Right cardiac atrium (tissue), 5 donors: ENCODE measurements at regions not wholly inside any gene's neighbourhood (a gene's known extent, or its start where the extent isn't known, plus 50 kb on each side); places are given as distances from the start of the nearest gene placed in this dataset.

Source experiments
- ATAC-seq, 2 donors: fragments of 200-7000 bp; cut with Tn5 transposase; one replicate each; pipeline versions ENCODE4 v1.8.0 to v1.9.1; 2020; ENCODE audit warnings: moderate library complexity in 2 of 2, mild to moderate bottlenecking in 1 of 2
- DNase-seq, 3 donors: peaks; one replicate each; pipeline ENCODE4 v3.0.0-alpha.2; 2020
- H3K27ac ChIP-seq: one replicate; pipeline ENCODE4 v1.5.1; 2013; ENCODE audit warnings: mild to moderate bottlenecking, low read length, control low read depth, moderate library complexity
- H3K27me3 ChIP-seq: one replicate; pipeline ENCODE4 v1.6.1; 2013; ENCODE audit not compliant: control insufficient read depth, insufficient read depth
- H3K4me1 ChIP-seq: one replicate; pipeline ENCODE4 v1.6.1; 2013; ENCODE audit warnings: low read length; ENCODE audit not compliant: control insufficient read depth, insufficient read depth
- H3K4me3 ChIP-seq: one replicate; pipeline ENCODE4 v1.5.1; 2013; ENCODE audit warnings: low read length, control low read depth
- H3K9me3 ChIP-seq: one replicate; pipeline ENCODE4 v1.6.1; 2013; ENCODE audit warnings: low read length; ENCODE audit not compliant: control insufficient read depth
- WGBS: extraction: QIAGEN DNeasy Blood & Tissue Kit; methylation state at CpG from one replicate; pipeline ENCODE4 v1.1.7; 2013; 5-methylcytosine and 5-hydroxymethylcytosine counted together
- intact Hi-C, 4 donors: fragments of 100-400 bp; cut with DNase I; formaldehyde crosslinking; loops; one replicate each; pipeline versions ENCODE4 v1.11.0 to v1.14.0; 2022 to 2023
- donor health status: healthy with polysubstance abuse.
- donor health status: DM: no; HTN: yes; CAD: no.
- donor health status: DM: no; HTN: no; CAD: no.
- donor health status: DM: no; HTN: yes; CAD: no; lungs with severe emphysema.
- donor health status: DM: yes; HTN: yes; CAD: no.

- peaks cover 3% of the 10 kb centered on the region for H3K4me1 ChIP-seq
- intact Hi-C loops, result no loop called here
- ATAC-seq, result no peak
- WGBS, result 93% methylated on average over 1 of the region's 1 CpG
- H3K9me3 ChIP-seq, result no peaks in the 10 kb centered on the region
- H3K27me3 ChIP-seq, result no peaks in the 10 kb centered on the region
- no peak overlapping the region for H3K27ac ChIP-seq
- no peak for DNase-seq
- H3K4me3 ChIP-seq, result no peak overlapping the region
Measured at GRCh38 chr1:232503497-232503896, 126.4 kb downstream of the SIPA1L2 start.

DNA sequence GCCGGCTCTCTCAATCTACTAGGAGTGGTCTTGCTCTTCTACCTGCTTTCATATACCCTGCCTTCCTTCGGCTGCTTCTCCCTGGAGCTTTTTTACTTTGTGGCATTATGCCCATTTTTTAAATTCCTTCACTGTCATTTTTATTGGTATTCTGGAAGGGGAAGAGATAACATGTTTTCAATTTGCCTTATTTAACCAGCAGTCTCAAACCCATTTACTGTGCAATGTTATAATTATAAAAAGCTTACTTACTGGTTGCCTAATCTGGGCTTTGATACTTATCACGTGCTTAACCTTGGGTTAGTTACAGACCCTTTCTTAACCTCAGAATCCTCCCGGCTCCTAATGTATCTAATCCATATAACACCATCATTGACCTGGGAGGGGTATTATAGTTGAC lies 128.1 kb downstream of the SIPA1L2 start:
- Histone ChIP-seq H3K27ac (no peak overlapping the region), H3K27me3 (no peaks in the 10 kb centered on the region), H3K4me3 (no peak overlapping the region), H3K4me1 (peaks cover 3% of the 10 kb centered on the region), H3K9me3 (no peaks in the 10 kb centered on the region)
- 68% methylated on average over 4 of the region's 4 CpGs for WGBS
- ATAC-seq (no peak), DNase-seq (no peak)
- intact Hi-C loops, result no loop called here

DNA sequence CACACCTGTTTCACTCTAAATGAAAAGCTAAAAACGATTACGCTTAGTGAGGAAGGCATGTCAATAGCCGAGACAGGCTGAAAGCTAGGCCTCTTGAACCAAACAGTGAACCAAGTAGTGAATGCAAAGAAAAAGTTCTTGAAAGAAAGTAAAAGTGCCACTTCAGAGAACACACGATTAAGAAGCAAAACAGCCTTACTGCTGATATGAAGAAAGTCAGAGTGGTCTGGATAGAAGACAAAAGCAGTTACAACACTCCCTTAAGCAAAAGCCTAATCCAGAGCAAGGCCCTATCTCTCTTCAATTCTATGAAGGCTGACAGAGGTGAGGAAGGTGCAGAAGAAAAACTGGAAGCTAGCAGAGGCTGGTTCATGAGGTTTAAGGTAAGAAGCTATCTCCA lies 130.7 kb downstream of the SIPA1L2 start:
- DNase-seq, result no peak

GRCh38 chr1:232493869-232494268 lies 136.1 kb downstream of the SIPA1L2 start:
- Histone ChIP-seq H3K4me3 (no peak overlapping the region), H3K9me3 (no peaks in the 10 kb centered on the region), H3K27ac (no peak overlapping the region), H3K27me3 (no peaks in the 10 kb centered on the region), H3K4me1 (peaks cover 3% of the 10 kb centered on the region)
- WGBS, result 83% methylated on average over 4 of the region's 4 CpGs
- intact Hi-C loops, result no loop called here
- DNase-seq, result no peak
- no peak for ATAC-seq

More for the DNA sequence above, 130.7 kb downstream of the SIPA1L2 start:
- 50% methylated on average over 4 of the region's 4 CpGs for WGBS
- ATAC-seq, result no peak
- H3K27ac ChIP-seq, result no peak overlapping the region
- no peak overlapping the region for H3K4me3 ChIP-seq
- peaks cover 5% of the 10 kb centered on the region for H3K4me1 ChIP-seq
- intact Hi-C loops, result no loop called here
- H3K27me3 ChIP-seq, result no peaks in the 10 kb centered on the region
- no peaks in the 10 kb centered on the region for H3K9me3 ChIP-seq

DNA sequence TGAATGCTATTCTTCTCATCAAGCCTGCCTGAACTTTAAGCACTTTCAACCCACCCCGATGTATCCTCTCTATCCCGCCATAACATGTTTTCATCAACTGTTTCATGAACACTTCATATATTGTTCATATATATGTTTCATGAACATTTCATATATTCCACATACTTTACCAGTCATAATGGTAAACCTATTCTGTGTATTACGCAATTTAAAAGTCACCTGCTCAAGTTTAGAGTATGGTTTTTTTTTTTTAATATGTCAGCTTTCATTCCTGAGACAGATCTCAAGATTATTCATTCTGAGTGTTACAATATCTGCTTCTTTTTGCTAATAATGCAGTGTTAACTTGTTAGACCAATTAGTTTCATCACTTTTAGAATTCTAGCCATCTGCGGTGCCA lies 140.7 kb downstream of the SIPA1L2 start:
- DNase-seq (no peak), ATAC-seq (no peak)
- peaks cover 7% of the 10 kb centered on the region for H3K4me1 ChIP-seq
- no peak overlapping the region for H3K27ac ChIP-seq
- intact Hi-C loops, result no loop called here
- H3K27me3 ChIP-seq, result no peaks in the 10 kb centered on the region
- no peak overlapping the region for H3K4me3 ChIP-seq
- no peaks in the 10 kb centered on the region for H3K9me3 ChIP-seq
- WGBS, result over 99% methylated on average over 4 of the region's 4 CpGs

- no peaks in the 10 kb centered on the region for H3K9me3 ChIP-seq
- ATAC-seq, result no peak
- DNase-seq, result no peak
- H3K27me3 ChIP-seq, result no peaks in the 10 kb centered on the region
- H3K27ac ChIP-seq, result no peak overlapping the region
- no peak overlapping the region for H3K4me3 ChIP-seq
- 59% methylated on average over 3 of the region's 3 CpGs for WGBS
- H3K4me1 ChIP-seq, result peaks cover 5% of the 10 kb centered on the region
- intact Hi-C loops, result no loop called here
Measured at GRCh38 chr1:232487236-232487635, 142.7 kb downstream of the SIPA1L2 start.

DNA sequence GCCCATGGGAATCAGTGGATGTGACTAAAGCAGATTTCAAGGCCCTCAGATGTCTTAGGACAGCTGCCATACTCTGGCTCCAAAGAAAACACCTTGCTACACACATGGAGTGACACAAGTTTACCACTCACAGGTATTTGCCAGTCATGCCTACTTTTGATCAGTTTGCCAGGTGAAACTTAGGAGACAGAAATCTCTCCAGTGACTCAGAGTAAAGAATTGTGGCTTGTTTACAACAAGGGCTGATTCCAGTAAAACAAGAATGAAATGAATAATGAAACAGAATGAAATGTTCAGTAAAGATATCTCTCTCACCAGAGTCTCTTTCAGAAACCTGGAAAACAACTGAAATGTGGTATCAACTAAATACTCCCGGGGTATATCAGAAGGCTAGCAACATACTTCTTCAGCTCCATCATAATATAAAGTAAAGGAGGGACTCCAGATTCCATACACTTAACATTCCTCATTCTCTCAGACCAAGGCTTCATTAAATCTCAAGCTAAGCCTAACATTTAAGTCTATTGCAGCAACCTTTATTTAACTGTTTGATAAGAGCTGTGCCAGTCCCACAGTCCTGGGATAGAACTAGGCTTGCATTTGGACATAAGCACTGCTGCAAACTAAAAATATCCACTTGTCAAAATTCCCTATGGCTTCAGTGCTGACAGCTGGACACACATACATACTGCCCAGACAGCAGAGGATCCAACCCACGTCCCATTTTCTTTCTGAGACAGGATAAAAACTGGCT lies 143.3 kb downstream of the SIPA1L2 start:
- H3K27me3 ChIP-seq, result no peaks in the 10 kb centered on the region
- peaks cover 5% of the 10 kb centered on the region for H3K4me1 ChIP-seq
- peak overlapping the region; percentile 78 for H3K27ac ChIP-seq
- H3K4me3 ChIP-seq, result no peak overlapping the region
- DNase-seq, result no peak
- H3K9me3 ChIP-seq, result no peaks in the 10 kb centered on the region
- intact Hi-C loops, result no loop called here
- WGBS, result 38% methylated on average over 2 of the region's 2 CpGs
- peak; percentile 62 to 76 for ATAC-seq

- Histone ChIP-seq H3K27ac (peak overlapping the region; percentile 78), H3K4me1 (peaks cover 5% of the 10 kb centered on the region), H3K4me3 (no peak overlapping the region), H3K9me3 (no peaks in the 10 kb centered on the region), H3K27me3 (no peaks in the 10 kb centered on the region)
- DNase-seq, result no peak
- 64% methylated on average over 5 of the region's 5 CpGs for WGBS
- intact Hi-C loops, result no loop called here
- ATAC-seq, result peak; percentile 18 to 31
Measured at GRCh38 chr1:232486006-232486405, 143.9 kb downstream of the SIPA1L2 start.

- Histone ChIP-seq H3K27me3 (no peaks in the 10 kb centered on the region), H3K4me3 (no peak overlapping the region), H3K9me3 (no peaks in the 10 kb centered on the region), H3K4me1 (peaks cover 5% of the 10 kb centered on the region), H3K27ac (no peak overlapping the region)
- intact Hi-C loops, result no loop called here
- 84% methylated on average over 3 of the region's 3 CpGs for WGBS
- no peak for ATAC-seq
- no peak for DNase-seq
Measured at GRCh38 chr1:232484856-232485255, 145.1 kb downstream of the SIPA1L2 start.

DNA sequence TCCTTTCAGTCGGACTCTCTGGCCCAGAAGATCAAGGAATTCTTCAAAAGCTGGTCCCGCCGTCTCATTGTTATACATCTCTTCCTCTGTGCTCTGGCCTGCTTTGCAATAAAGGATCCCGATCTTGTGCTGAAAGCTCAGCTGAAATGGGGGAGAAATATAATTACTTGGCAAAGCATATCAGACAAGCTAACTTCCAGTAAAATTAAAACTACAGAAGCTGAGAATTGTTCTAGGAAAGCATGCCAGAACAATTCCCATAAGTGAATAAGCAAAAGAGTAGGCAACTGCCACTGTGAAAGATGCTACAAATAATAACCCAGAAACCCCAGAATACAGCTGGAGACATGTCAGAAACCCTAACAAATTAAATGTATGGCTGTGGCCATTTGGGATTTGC lies 146.1 kb downstream of the SIPA1L2 start:
- Histone ChIP-seq H3K4me1 (peaks cover 5% of the 10 kb centered on the region), H3K27ac (no peak overlapping the region), H3K4me3 (no peak overlapping the region), H3K27me3 (no peaks in the 10 kb centered on the region), H3K9me3 (no peaks in the 10 kb centered on the region)
- no peak for DNase-seq
- intact Hi-C loops, result no loop called here
- 53% methylated on average over 4 of the region's 4 CpGs for WGBS
- no peak for ATAC-seq

- ATAC-seq (no peak), DNase-seq (no peak)
- Histone ChIP-seq H3K9me3 (no peaks in the 10 kb centered on the region), H3K27me3 (no peaks in the 10 kb centered on the region), H3K4me1 (peaks cover 2% of the 10 kb centered on the region), H3K27ac (no peak overlapping the region), H3K4me3 (no peak overlapping the region)
- 93% methylated on average over 5 of the region's 5 CpGs for WGBS
- intact Hi-C loops, result no loop called here
Measured at GRCh38 chr1:232481091-232481490, 148.8 kb downstream of the SIPA1L2 start.

DNA sequence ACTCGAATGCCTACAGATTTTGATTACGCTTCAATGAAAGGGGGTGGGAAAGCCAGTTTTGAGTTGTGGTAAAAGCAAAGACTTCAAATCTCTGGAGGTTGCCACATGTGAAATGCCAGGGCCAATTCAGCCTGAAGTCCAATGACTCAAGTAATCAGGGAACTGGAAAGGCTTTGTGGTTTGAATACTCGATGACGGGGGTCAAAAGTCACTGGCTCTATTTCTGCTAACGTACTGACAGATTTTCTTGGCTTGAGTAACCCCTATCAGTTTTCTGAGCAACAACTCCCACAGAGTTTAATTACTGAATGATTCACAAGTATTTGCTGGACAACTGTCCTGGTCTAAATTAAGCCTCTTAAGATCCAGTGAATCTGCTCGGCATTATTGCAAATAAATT lies 152.2 kb downstream of the SIPA1L2 start:
- Histone ChIP-seq H3K4me1 (peaks cover 2% of the 10 kb centered on the region), H3K4me3 (no peak overlapping the region), H3K9me3 (no peaks in the 10 kb centered on the region), H3K27me3 (no peaks in the 10 kb centered on the region), H3K27ac (peak overlapping the region; percentile 13)
- ATAC-seq, result peak; percentile 78 to 80
- WGBS, result 47% methylated on average over 6 of the region's 6 CpGs
- intact Hi-C loops, result loop anchor here in 1 of 4 donors (10.0 kb wide), 1 partner anchor 147 kb away; no protein-coding TSS in a partner anchor
- peak in 1 of 3 donors; percentile 31 for DNase-seq
